IMR-90 (cell line): ENCODE measurements at regions not wholly inside any gene's neighbourhood (a gene's known extent, or its start where the extent isn't known, plus 50 kb on each side); places are given as distances from the start of the nearest gene placed in this dataset.

Experiments used
- ATAC-seq: fragments of 200-7000 bp; cut with Tn5 transposase; 2 replicates; pipeline ENCODE4 v1.9.1; 2020; ENCODE audit warnings: low read depth, mild to moderate bottlenecking, moderate library complexity
- BruUV-seq: library from RNA; stranded (reverse); fragments of 400-500 nt; replicated peaks from 2 replicates; lab custom pipeline; 2021; lab: Mats Ljungman, UMichigan
- CTCF ChIA-PET: fragments of 300-600 bp; formaldehyde crosslinking; extraction: SDS; loops from one replicate; lab custom pipeline; 2021; ENCODE audit warnings: antibody characterized with exemption; lab: Yijun Ruan, JAX
- POLR2A ChIA-PET: fragments of 300-600 bp; sonication (Branson Sonifier 250); formaldehyde crosslinking; loops from one replicate; lab custom pipeline; 2022; ENCODE audit warnings: antibody characterized with exemption; ENCODE audit not compliant: unreplicated experiment; lab: Charles Lee
- DNase-seq: peaks from one replicate; pipeline ENCODE4 v3.0.0; 2013
- H2AFZ ChIP-seq: replicated peaks from 2 replicates; pipeline ENCODE3; 2013; ENCODE audit warnings: low read length, mild to moderate bottlenecking; ENCODE audit not compliant: poor library complexity
- H2AK5ac ChIP-seq: 2 replicates; pipeline ENCODE4 v1.6.1; 2013; ENCODE audit warnings: low read depth, low read length, inconsistent platforms
- H2AK9ac ChIP-seq: replicated peaks from 2 replicates; pipeline ENCODE3; 2013; ENCODE audit warnings: mild to moderate bottlenecking, low read depth, low read length, moderate library complexity; ENCODE audit not compliant: poor library complexity
- H2BK120ac ChIP-seq: 2 replicates; pipeline ENCODE4 v1.6.1; 2013; ENCODE audit warnings: low read depth, low read length, inconsistent platforms
- H2BK15ac ChIP-seq: 3 replicates; pipeline ENCODE4 v1.6.1; 2013; ENCODE audit warnings: low read depth, low read length, inconsistent platforms
- H2BK20ac ChIP-seq: 2 replicates; pipeline ENCODE4 v1.6.1; 2013; ENCODE audit warnings: low read depth, mild to moderate bottlenecking, inconsistent platforms, low read length, moderate library complexity
- H2BK5ac ChIP-seq: 2 replicates; pipeline ENCODE4 v1.6.1; 2013; ENCODE audit warnings: mild to moderate bottlenecking, low read depth, low read length, inconsistent platforms; ENCODE audit not compliant: poor library complexity, severe bottlenecking
- H3K14ac ChIP-seq: replicated peaks from 2 replicates; pipeline ENCODE4 v1.6.1; 2013; ENCODE audit warnings: low read depth, low read length, inconsistent platforms
- H3K18ac ChIP-seq: 2 replicates; pipeline ENCODE4 v1.6.1; 2013; ENCODE audit warnings: low read depth, low read length, control low read depth
- H3K23ac ChIP-seq: 2 replicates; pipeline ENCODE4 v1.6.1; 2013; ENCODE audit warnings: low read depth, low read length, inconsistent platforms
- H3K27ac ChIP-seq: 2 replicates; pipeline ENCODE4 v1.5.1; 2013; ENCODE audit warnings: mild to moderate bottlenecking, control low read depth, low read length; ENCODE audit not compliant: insufficient read depth
- H3K27me3 ChIP-seq: 2 replicates; pipeline ENCODE4 v1.6.1; 2013; ENCODE audit warnings: low read length; ENCODE audit not compliant: control insufficient read depth, insufficient read depth
- H3K36me3 ChIP-seq: 2 replicates; pipeline ENCODE4 v1.6.1; 2013; ENCODE audit warnings: low read length, mixed read lengths; ENCODE audit not compliant: control insufficient read depth, insufficient read depth
- H3K4ac ChIP-seq: 2 replicates; pipeline ENCODE4 v1.6.1; 2013; ENCODE audit warnings: low read depth, low read length, inconsistent platforms
- H3K4me1 ChIP-seq: 2 replicates; pipeline ENCODE4 v1.6.1; 2013; ENCODE audit warnings: low read length, mixed read lengths; ENCODE audit not compliant: control insufficient read depth, insufficient read depth
- H3K4me2 ChIP-seq: 2 replicates; pipeline ENCODE4 v1.6.1; 2013; ENCODE audit warnings: low read depth, mild to moderate bottlenecking, control low read depth, low read length, moderate library complexity
- H3K4me3 ChIP-seq: 2 replicates; pipeline ENCODE4 v1.5.1; 2013; ENCODE audit warnings: low read depth, mild to moderate bottlenecking, control low read depth, low read length, moderate library complexity; ENCODE audit not compliant: insufficient read depth
- H3K56ac ChIP-seq: 2 replicates; pipeline ENCODE4 v1.6.1; 2013; ENCODE audit warnings: low read length, inconsistent platforms; ENCODE audit not compliant: insufficient read depth; ENCODE audit errors: extremely low read depth
- H3K79me1 ChIP-seq, 2 experiments: 2 replicates each; pipeline ENCODE4 v1.6.1; 2013; ENCODE audit warnings: low read length in 2 of 2, inconsistent platforms in 1 of 2, low read depth in 1 of 2
- H3K9ac ChIP-seq: 2 replicates; pipeline ENCODE4 v1.6.1; 2013; ENCODE audit warnings: low read depth, low read length, control low read depth
- H3K9me1 ChIP-seq: 2 replicates; pipeline ENCODE4 v1.6.1; 2013; ENCODE audit warnings: low read length, inconsistent platforms; ENCODE audit not compliant: insufficient read depth
- H3K9me3 ChIP-seq: 2 replicates; pipeline ENCODE4 v1.6.1; 2013; ENCODE audit warnings: low read length; ENCODE audit not compliant: control insufficient read depth, insufficient read depth
- H4K20me1 ChIP-seq: 2 replicates; pipeline ENCODE4 v1.6.1; 2013; ENCODE audit warnings: low read length, inconsistent platforms; ENCODE audit not compliant: insufficient read depth
- H4K5ac ChIP-seq: 2 replicates; pipeline ENCODE4 v1.6.1; 2013; ENCODE audit warnings: mild to moderate bottlenecking, low read depth, low read length, control low read depth
- H4K8ac ChIP-seq, 2 experiments: 2 replicates each; pipeline ENCODE4 v1.6.1; 2013; ENCODE audit warnings: low read depth in 2 of 2, low read length in 2 of 2, control low read depth in 1 of 2, inconsistent platforms in 1 of 2
- H4K91ac ChIP-seq: 2 replicates; pipeline ENCODE4 v1.6.1; 2013; ENCODE audit warnings: low read depth, low read length, inconsistent platforms; ENCODE audit not compliant: insufficient read depth
- BHLHE40 ChIP-seq: fragments of 150-350 bp; IDR thresholded peaks from 2 replicates; pipeline ENCODE4 v1.6.1; 2016; ENCODE audit warnings: mild to moderate bottlenecking, low read depth, low read length
- MAFK ChIP-seq: IDR thresholded peaks from 2 replicates; pipeline ENCODE4 v1.6.1; 2012; ENCODE audit warnings: low read depth, low read length, improper control_type of control experiment
- NFE2L2 ChIP-seq: fragments of 150-350 bp; IDR thresholded peaks from 2 replicates; pipeline ENCODE4 v1.6.1; 2016; ENCODE audit warnings: low read depth, mild to moderate bottlenecking, low read length
- POLR2A ChIP-seq: IDR thresholded peaks from 2 replicates; pipeline ENCODE4 v1.6.1; 2012; ENCODE audit warnings: mild to moderate bottlenecking, low read depth, low read length
- WGBS, 2 experiments: methylation state at CpG; one replicate each; pipeline versions ENCODE4 v1.1.5 to v1.1.7; 2013; ENCODE audit warnings: missing lambda C conversion rate in 2 of 2; ENCODE audit not compliant: insufficient read length in 1 of 2; ENCODE audit errors: extremely low coverage in 2 of 2; 5-methylcytosine and 5-hydroxymethylcytosine counted together
- dilution Hi-C: fragments of 300-500 bp; cut with HindIII; formaldehyde crosslinking; loops from one replicate; pipeline ENCODE4 v1.14.3; 2018; ENCODE audit warnings: low sequenced_read_pairs; ENCODE audit not compliant: unreplicated experiment
- in situ Hi-C: fragments of 300-500 bp; cut with MboI; formaldehyde crosslinking; loops from 3 replicates; pipeline ENCODE4 v1.14.3; 2019; ENCODE audit warnings: low sequenced_read_pairs, inconsistent platforms, mixed read lengths
- intact Hi-C: fragments of 100-400 bp; cut with micrococcal nuclease; formaldehyde crosslinking; loops from 2 replicates; pipeline ENCODE4 v1.10.0; 2022
- TF ChIP-seq, protein P1 (sequence below): conservative IDR thresholded peaks from 2 replicates; pipeline ENCODE4 v1.5.1; 2012; ENCODE audit warnings: mild to moderate bottlenecking, low read depth, low read length, improper control_type of control experiment

DNA sequence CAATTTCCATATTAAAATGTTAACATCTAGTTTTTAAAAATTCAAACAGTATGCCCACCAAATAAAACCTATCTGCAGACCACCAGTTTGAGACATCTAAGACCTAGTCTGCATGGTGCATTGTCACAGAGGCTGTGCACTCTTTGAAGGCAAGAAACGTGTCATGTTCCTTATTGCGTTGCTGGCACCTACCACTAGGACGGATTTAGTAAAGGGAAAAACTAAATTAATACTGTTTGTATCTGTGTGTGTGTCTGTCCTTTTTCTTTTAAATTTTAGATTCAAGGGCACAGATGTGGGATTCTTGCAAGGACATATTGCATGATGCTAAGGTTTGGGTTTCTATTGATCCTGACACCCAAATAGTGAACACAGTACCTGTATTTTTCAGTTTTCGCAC, 481.4 kb downstream of the UQCRFS1 start:
- no peak overlapping the region for H2AK5ac ChIP-seq
- H3K56ac ChIP-seq: no peak overlapping the region
- intact Hi-C loops (no loop called here), in situ Hi-C loops (loop anchor here (10.0 to 25.0 kb wide), 3 partner anchors 153 to 531 kb away; no protein-coding TSS in a partner anchor), dilution Hi-C loops (no loop called here)
- ATAC-seq: no peak
- DNase-seq: no peak
- H2BK20ac ChIP-seq: no peak overlapping the region
- no peak overlapping the region for H3K4ac ChIP-seq
- no peak overlapping the region for H4K5ac ChIP-seq
- no peak overlapping the region for H2AK9ac ChIP-seq
- H3K9ac ChIP-seq: no peak overlapping the region
- BruUV-seq: no TSS peak
- H3K18ac ChIP-seq: no peak overlapping the region
- ChIA-PET POLR2A (no interaction called here), CTCF (no interaction called here)
- TF ChIP-seq, protein P1, sequence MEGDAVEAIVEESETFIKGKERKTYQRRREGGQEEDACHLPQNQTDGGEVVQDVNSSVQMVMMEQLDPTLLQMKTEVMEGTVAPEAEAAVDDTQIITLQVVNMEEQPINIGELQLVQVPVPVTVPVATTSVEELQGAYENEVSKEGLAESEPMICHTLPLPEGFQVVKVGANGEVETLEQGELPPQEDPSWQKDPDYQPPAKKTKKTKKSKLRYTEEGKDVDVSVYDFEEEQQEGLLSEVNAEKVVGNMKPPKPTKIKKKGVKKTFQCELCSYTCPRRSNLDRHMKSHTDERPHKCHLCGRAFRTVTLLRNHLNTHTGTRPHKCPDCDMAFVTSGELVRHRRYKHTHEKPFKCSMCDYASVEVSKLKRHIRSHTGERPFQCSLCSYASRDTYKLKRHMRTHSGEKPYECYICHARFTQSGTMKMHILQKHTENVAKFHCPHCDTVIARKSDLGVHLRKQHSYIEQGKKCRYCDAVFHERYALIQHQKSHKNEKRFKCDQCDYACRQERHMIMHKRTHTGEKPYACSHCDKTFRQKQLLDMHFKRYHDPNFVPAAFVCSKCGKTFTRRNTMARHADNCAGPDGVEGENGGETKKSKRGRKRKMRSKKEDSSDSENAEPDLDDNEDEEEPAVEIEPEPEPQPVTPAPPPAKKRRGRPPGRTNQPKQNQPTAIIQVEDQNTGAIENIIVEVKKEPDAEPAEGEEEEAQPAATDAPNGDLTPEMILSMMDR: no peak
- no peak for TF ChIP-seq POLR2A
- TF ChIP-seq NFE2L2: no peak
- no peak for TF ChIP-seq MAFK
- TF ChIP-seq BHLHE40: no peak
- H3K36me3 ChIP-seq: no peaks in the 10 kb centered on the region
- H3K9me1 ChIP-seq: no peaks in the 10 kb centered on the region
- no peak overlapping the region for H2BK5ac ChIP-seq
- H3K9me3 ChIP-seq: 0 out of 2 replicates have a peak, but pooled peaks cover 2% of the 10 kb centered on the region
- H3K23ac ChIP-seq: no peak overlapping the region
- peaks cover 3% of the 10 kb centered on the region; the same call in 1 of the 2 replicates for H3K27me3 ChIP-seq
- H4K91ac ChIP-seq: no peak overlapping the region
- no peak overlapping the region for H3K4me3 ChIP-seq
- H3K27ac ChIP-seq: no peak overlapping the region
- no peak overlapping the region for H2BK120ac ChIP-seq
- H2AFZ ChIP-seq: no peak overlapping the region
- no peak overlapping the region for H2BK15ac ChIP-seq
- H4K20me1 ChIP-seq: no peaks in the 10 kb centered on the region
- no peaks in the 10 kb centered on the region for H3K79me1 ChIP-seq
- H3K4me1 ChIP-seq: no peaks in the 10 kb centered on the region
- no CpG with 5 or more reads among the region's 4 CpGs for WGBS, 2 experiments
- H3K14ac ChIP-seq: no peak overlapping the region
- H3K4me2 ChIP-seq: no peak overlapping the region
- H4K8ac ChIP-seq: no peak overlapping the region
